ENCODE measurements at regions not wholly inside any gene's neighbourhood (a gene's known extent, or its start where the extent isn't known, plus 50 kb on each side); places are given as distances from the start of the nearest gene placed in this dataset.

DNA sequence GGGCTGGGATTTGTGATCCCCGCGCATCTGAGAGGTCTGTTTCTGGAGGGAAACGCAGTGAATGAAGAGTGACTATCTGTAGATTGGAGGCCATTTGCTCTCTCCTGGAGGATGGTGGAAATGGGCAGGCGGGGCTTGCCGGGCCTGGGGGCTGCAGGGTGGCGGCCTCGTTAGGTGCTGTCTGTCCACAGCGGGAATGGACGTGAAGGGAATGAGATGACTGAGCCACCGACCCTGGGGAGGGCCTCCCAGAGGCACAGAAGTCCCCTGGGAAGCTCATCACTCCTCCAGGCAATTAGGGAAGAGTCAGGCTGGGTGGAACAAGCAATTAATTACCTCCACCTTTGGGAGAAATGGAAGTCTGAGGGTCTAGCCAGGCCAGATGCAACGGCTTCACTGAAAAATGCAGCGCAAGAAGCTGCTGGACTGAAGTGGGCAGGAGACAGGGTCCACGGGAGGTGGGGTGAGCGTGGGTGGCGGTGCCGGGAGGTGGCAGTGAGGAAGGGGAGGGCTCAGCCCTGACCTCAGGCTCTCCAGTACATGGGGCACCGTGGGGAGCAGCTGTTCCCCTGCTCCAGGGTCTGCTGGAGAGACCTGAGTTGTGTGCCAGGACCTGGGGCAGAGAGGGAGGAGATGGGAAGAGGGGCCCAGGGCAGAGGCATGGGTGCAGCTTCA is 524.5 kb downstream of the BRD1 start:
- H3K27me3 ChIP-seq (ENCODE audit: insufficient read depth, poor library complexity, severe bottlenecking): no peaks in the 10 kb centered on the region
- TF ChIP-seq, protein P1, sequence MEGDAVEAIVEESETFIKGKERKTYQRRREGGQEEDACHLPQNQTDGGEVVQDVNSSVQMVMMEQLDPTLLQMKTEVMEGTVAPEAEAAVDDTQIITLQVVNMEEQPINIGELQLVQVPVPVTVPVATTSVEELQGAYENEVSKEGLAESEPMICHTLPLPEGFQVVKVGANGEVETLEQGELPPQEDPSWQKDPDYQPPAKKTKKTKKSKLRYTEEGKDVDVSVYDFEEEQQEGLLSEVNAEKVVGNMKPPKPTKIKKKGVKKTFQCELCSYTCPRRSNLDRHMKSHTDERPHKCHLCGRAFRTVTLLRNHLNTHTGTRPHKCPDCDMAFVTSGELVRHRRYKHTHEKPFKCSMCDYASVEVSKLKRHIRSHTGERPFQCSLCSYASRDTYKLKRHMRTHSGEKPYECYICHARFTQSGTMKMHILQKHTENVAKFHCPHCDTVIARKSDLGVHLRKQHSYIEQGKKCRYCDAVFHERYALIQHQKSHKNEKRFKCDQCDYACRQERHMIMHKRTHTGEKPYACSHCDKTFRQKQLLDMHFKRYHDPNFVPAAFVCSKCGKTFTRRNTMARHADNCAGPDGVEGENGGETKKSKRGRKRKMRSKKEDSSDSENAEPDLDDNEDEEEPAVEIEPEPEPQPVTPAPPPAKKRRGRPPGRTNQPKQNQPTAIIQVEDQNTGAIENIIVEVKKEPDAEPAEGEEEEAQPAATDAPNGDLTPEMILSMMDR (IDR thresholded peaks at IDR 0.05; ENCODE audit: insufficient read depth, low read length): no peak
- TF ChIP-seq SPI1 (IDR thresholded peaks at IDR 0.05; ENCODE audit: borderline replicate concordance, low read depth) (no peak), GABPA (IDR thresholded peaks at IDR 0.05; ENCODE audit: low read depth) (no peak), POLR2AphosphoS5 (IDR thresholded peaks at IDR 0.05; ENCODE audit: low read depth) (no peak)
- TF ChIP-seq, protein P2, sequence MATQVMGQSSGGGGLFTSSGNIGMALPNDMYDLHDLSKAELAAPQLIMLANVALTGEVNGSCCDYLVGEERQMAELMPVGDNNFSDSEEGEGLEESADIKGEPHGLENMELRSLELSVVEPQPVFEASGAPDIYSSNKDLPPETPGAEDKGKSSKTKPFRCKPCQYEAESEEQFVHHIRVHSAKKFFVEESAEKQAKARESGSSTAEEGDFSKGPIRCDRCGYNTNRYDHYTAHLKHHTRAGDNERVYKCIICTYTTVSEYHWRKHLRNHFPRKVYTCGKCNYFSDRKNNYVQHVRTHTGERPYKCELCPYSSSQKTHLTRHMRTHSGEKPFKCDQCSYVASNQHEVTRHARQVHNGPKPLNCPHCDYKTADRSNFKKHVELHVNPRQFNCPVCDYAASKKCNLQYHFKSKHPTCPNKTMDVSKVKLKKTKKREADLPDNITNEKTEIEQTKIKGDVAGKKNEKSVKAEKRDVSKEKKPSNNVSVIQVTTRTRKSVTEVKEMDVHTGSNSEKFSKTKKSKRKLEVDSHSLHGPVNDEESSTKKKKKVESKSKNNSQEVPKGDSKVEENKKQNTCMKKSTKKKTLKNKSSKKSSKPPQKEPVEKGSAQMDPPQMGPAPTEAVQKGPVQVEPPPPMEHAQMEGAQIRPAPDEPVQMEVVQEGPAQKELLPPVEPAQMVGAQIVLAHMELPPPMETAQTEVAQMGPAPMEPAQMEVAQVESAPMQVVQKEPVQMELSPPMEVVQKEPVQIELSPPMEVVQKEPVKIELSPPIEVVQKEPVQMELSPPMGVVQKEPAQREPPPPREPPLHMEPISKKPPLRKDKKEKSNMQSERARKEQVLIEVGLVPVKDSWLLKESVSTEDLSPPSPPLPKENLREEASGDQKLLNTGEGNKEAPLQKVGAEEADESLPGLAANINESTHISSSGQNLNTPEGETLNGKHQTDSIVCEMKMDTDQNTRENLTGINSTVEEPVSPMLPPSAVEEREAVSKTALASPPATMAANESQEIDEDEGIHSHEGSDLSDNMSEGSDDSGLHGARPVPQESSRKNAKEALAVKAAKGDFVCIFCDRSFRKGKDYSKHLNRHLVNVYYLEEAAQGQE (IDR thresholded peaks at IDR 0.05; ENCODE audit: insufficient replicate concordance, low read depth): no peak
- no peak overlapping the region for H3K27ac ChIP-seq (replicated peaks)
- no peak for DNase-seq (ENCODE audit: low read depth in 1 of 2, low spot score in 1 of 2)
- H3K4me3 ChIP-seq (replicated peaks; ENCODE audit: insufficient read depth, low read length): no peak overlapping the region

DNA sequence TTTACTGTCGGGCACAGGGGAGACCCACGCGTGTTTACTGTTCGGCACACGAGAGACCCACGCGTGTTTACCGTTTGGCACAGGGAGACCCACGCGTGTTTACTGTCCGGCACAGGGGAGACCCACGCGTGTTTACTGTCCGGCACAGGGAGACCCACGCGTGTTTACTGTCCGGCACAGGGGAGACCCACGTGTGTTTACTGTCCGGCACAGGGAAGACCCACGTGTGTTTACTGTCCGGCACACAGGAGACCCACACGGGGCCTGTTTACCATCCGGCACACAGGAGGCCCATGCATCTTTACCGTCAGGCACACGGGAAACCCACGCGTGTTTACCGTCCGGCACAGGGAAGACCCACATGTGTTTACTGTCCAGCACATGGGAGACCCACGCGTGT is 525.1 kb downstream of the BRD1 start:
- Histone ChIP-seq H3K27me3 (ENCODE audit: insufficient read depth, poor library complexity, severe bottlenecking) (no peaks in the 10 kb centered on the region), H3K27ac (replicated peaks) (no peak overlapping the region), H3K4me3 (replicated peaks; ENCODE audit: insufficient read depth, low read length) (no peak overlapping the region)
- TF ChIP-seq, protein P2 (IDR thresholded peaks at IDR 0.05; ENCODE audit: insufficient replicate concordance, low read depth): no peak
- TF ChIP-seq, protein P1 (IDR thresholded peaks at IDR 0.05; ENCODE audit: insufficient read depth, low read length): no peak
- TF ChIP-seq GABPA (IDR thresholded peaks at IDR 0.05; ENCODE audit: low read depth): no peak
- TF ChIP-seq POLR2AphosphoS5 (IDR thresholded peaks at IDR 0.05; ENCODE audit: low read depth): no peak
- DNase-seq (ENCODE audit: low read depth in 1 of 2, low spot score in 1 of 2): no peak

DNA sequence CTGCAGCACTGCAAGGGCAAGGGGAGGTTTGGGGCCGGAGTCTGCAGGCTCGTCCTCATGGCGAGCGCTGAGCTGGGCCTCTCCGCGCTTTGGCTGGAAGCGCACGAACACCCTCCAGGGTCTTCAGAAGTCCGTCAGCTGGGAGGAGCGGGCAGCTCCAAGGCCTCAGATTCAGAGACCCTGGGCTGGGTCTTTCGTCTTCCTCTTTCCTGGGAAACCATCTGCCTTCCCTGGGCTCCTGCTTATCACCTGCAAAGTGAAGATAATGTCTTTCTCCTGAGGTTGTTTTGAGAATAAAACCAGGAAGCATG is 525.6 kb downstream of the BRD1 start:
- Histone ChIP-seq H3K27me3 (ENCODE audit: insufficient read depth, poor library complexity, severe bottlenecking) (no peaks in the 10 kb centered on the region), H3K4me3 (replicated peaks; ENCODE audit: insufficient read depth, low read length) (no peak overlapping the region), H3K27ac (replicated peaks) (no peak overlapping the region)
- TF ChIP-seq, protein P1 (IDR thresholded peaks at IDR 0.05; ENCODE audit: insufficient read depth, low read length): no peak
- no peak for TF ChIP-seq GABPA (IDR thresholded peaks at IDR 0.05; ENCODE audit: low read depth)
- TF ChIP-seq SPI1 (IDR thresholded peaks at IDR 0.05; ENCODE audit: borderline replicate concordance, low read depth): no peak
- no peak for TF ChIP-seq POLR2AphosphoS5 (IDR thresholded peaks at IDR 0.05; ENCODE audit: low read depth)
- TF ChIP-seq, protein P2 (IDR thresholded peaks at IDR 0.05; ENCODE audit: insufficient replicate concordance, low read depth): no peak
- no peak for DNase-seq (ENCODE audit: low read depth in 1 of 2, low spot score in 1 of 2)

Data from HL-60 (cell line).